ENCODE measurements at regions not wholly inside any gene's neighbourhood (a gene's known extent, or its start where the extent isn't known, plus 50 kb on each side); places are given as distances from the start of the nearest gene placed in this dataset.

DNA sequence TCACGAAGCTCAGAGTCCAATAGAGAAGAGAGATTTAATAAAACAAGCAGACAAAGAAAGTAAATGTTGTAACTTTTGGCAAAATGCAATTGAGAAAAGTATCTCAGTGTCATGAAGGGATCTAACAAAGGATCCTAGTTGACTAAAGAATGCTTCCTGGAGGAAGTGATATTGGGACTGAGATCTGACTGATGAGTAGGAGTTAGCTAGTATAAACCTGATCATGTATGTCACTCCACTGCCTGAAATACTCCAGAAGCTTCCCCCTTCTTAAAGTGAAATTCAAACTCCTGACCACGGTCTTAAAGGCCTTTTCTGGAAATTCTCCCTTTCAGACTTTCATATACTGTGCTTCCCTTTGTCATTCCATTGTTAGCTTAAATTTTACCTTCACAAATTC, 1102.4 kb upstream of the ZEB2 start:
- TF ChIP-seq, protein P1, sequence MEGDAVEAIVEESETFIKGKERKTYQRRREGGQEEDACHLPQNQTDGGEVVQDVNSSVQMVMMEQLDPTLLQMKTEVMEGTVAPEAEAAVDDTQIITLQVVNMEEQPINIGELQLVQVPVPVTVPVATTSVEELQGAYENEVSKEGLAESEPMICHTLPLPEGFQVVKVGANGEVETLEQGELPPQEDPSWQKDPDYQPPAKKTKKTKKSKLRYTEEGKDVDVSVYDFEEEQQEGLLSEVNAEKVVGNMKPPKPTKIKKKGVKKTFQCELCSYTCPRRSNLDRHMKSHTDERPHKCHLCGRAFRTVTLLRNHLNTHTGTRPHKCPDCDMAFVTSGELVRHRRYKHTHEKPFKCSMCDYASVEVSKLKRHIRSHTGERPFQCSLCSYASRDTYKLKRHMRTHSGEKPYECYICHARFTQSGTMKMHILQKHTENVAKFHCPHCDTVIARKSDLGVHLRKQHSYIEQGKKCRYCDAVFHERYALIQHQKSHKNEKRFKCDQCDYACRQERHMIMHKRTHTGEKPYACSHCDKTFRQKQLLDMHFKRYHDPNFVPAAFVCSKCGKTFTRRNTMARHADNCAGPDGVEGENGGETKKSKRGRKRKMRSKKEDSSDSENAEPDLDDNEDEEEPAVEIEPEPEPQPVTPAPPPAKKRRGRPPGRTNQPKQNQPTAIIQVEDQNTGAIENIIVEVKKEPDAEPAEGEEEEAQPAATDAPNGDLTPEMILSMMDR (conservative IDR thresholded peaks at IDR 0.05; ENCODE audit: low read depth in 2 of 2): no peak
- no peak for TF ChIP-seq EZH2 (IDR thresholded peaks at IDR 0.05; ENCODE audit: low read depth, unreplicated experiment)
- TF ChIP-seq NANOG (IDR thresholded peaks at IDR 0.05; ENCODE audit: borderline replicate concordance): no peak
- TF ChIP-seq EZH2phosphoT487 (IDR thresholded peaks at IDR 0.05; ENCODE audit: unreplicated experiment): no peak
- TF ChIP-seq, protein P2, sequence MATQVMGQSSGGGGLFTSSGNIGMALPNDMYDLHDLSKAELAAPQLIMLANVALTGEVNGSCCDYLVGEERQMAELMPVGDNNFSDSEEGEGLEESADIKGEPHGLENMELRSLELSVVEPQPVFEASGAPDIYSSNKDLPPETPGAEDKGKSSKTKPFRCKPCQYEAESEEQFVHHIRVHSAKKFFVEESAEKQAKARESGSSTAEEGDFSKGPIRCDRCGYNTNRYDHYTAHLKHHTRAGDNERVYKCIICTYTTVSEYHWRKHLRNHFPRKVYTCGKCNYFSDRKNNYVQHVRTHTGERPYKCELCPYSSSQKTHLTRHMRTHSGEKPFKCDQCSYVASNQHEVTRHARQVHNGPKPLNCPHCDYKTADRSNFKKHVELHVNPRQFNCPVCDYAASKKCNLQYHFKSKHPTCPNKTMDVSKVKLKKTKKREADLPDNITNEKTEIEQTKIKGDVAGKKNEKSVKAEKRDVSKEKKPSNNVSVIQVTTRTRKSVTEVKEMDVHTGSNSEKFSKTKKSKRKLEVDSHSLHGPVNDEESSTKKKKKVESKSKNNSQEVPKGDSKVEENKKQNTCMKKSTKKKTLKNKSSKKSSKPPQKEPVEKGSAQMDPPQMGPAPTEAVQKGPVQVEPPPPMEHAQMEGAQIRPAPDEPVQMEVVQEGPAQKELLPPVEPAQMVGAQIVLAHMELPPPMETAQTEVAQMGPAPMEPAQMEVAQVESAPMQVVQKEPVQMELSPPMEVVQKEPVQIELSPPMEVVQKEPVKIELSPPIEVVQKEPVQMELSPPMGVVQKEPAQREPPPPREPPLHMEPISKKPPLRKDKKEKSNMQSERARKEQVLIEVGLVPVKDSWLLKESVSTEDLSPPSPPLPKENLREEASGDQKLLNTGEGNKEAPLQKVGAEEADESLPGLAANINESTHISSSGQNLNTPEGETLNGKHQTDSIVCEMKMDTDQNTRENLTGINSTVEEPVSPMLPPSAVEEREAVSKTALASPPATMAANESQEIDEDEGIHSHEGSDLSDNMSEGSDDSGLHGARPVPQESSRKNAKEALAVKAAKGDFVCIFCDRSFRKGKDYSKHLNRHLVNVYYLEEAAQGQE (IDR thresholded peaks at IDR 0.05; ENCODE audit: unreplicated experiment): no peak
- no peak for TF ChIP-seq POLR2AphosphoS5 (IDR thresholded peaks at IDR 0.05; ENCODE audit: low read depth)
- no peak for TF ChIP-seq CREB1 (CRISPR knock-in tag; IDR thresholded peaks at IDR 0.05; ENCODE audit: low read depth)
- TF ChIP-seq JUNB (IDR thresholded peaks at IDR 0.05; ENCODE audit: unreplicated experiment): no peak
- TF ChIP-seq, protein P3, sequence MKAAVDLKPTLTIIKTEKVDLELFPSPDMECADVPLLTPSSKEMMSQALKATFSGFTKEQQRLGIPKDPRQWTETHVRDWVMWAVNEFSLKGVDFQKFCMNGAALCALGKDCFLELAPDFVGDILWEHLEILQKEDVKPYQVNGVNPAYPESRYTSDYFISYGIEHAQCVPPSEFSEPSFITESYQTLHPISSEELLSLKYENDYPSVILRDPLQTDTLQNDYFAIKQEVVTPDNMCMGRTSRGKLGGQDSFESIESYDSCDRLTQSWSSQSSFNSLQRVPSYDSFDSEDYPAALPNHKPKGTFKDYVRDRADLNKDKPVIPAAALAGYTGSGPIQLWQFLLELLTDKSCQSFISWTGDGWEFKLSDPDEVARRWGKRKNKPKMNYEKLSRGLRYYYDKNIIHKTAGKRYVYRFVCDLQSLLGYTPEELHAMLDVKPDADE (IDR thresholded peaks at IDR 0.05): no peak
- no peak for TF ChIP-seq STAT1 (IDR thresholded peaks at IDR 0.05; ENCODE audit: unreplicated experiment)
- no peak for TF ChIP-seq ZNF114 (CRISPR knock-in tag; IDR thresholded peaks at IDR 0.05)
- no peak for TF ChIP-seq ZNF331 (CRISPR knock-in tag; IDR thresholded peaks at IDR 0.05; ENCODE audit: low read depth)
- TF ChIP-seq, protein P4, sequence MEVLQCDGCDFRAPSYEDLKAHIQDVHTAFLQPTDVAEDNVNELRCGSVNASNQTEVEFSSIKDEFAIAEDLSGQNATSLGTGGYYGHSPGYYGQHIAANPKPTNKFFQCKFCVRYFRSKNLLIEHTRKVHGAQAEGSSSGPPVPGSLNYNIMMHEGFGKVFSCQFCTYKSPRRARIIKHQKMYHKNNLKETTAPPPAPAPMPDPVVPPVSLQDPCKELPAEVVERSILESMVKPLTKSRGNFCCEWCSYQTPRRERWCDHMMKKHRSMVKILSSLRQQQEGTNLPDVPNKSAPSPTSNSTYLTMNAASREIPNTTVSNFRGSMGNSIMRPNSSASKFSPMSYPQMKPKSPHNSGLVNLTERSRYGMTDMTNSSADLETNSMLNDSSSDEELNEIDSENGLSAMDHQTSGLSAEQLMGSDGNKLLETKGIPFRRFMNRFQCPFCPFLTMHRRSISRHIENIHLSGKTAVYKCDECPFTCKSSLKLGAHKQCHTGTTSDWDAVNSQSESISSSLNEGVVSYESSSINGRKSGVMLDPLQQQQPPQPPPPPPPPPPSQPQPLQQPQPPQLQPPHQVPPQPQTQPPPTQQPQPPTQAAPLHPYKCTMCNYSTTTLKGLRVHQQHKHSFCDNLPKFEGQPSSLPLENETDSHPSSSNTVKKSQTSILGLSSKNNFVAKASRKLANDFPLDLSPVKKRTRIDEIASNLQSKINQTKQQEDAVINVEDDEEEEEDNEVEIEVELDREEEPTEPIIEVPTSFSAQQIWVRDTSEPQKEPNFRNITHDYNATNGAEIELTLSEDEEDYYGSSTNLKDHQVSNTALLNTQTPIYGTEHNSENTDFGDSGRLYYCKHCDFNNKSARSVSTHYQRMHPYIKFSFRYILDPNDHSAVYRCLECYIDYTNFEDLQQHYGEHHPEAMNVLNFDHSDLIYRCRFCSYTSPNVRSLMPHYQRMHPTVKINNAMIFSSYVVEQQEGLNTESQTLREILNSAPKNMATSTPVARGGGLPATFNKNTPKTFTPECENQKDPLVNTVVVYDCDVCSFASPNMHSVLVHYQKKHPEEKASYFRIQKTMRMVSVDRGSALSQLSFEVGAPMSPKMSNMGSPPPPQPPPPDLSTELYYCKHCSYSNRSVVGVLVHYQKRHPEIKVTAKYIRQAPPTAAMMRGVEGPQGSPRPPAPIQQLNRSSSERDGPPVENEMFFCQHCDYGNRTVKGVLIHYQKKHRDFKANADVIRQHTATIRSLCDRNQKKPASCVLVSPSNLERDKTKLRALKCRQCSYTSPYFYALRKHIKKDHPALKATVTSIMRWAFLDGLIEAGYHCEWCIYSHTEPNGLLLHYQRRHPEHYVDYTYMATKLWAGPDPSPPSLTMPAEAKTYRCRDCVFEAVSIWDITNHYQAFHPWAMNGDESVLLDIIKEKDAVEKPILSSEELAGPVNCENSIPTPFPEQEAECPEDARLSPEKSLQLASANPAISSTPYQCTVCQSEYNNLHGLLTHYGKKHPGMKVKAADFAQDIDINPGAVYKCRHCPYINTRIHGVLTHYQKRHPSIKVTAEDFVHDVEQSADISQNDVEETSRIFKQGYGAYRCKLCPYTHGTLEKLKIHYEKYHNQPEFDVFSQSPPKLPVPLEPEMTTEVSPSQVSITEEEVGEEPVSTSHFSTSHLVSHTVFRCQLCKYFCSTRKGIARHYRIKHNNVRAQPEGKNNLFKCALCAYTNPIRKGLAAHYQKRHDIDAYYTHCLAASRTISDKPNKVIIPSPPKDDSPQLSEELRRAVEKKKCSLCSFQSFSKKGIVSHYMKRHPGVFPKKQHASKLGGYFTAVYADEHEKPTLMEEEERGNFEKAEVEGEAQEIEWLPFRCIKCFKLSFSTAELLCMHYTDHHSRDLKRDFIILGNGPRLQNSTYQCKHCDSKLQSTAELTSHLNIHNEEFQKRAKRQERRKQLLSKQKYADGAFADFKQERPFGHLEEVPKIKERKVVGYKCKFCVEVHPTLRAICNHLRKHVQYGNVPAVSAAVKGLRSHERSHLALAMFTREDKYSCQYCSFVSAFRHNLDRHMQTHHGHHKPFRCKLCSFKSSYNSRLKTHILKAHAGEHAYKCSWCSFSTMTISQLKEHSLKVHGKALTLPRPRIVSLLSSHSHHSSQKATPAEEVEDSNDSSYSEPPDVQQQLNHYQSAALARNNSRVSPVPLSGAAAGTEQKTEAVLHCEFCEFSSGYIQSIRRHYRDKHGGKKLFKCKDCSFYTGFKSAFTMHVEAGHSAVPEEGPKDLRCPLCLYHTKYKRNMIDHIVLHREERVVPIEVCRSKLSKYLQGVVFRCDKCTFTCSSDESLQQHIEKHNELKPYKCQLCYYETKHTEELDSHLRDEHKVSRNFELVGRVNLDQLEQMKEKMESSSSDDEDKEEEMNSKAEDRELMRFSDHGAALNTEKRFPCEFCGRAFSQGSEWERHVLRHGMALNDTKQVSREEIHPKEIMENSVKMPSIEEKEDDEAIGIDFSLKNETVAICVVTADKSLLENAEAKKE (CRISPR knock-in tag; IDR thresholded peaks at IDR 0.05): no peak

All from GM23338 (cell line).